Brain pericyte (primary cell): ENCODE measurements at regions not wholly inside any gene's neighbourhood (a gene's known extent, or its start where the extent isn't known, plus 50 kb on each side); places are given as distances from the start of the nearest gene placed in this dataset.

Source experiments
- DNase-seq: peaks from one replicate; pipeline ENCODE4 v3.0.0-alpha.2; 2012; ENCODE audit warnings: low read depth, low spot score

DNA sequence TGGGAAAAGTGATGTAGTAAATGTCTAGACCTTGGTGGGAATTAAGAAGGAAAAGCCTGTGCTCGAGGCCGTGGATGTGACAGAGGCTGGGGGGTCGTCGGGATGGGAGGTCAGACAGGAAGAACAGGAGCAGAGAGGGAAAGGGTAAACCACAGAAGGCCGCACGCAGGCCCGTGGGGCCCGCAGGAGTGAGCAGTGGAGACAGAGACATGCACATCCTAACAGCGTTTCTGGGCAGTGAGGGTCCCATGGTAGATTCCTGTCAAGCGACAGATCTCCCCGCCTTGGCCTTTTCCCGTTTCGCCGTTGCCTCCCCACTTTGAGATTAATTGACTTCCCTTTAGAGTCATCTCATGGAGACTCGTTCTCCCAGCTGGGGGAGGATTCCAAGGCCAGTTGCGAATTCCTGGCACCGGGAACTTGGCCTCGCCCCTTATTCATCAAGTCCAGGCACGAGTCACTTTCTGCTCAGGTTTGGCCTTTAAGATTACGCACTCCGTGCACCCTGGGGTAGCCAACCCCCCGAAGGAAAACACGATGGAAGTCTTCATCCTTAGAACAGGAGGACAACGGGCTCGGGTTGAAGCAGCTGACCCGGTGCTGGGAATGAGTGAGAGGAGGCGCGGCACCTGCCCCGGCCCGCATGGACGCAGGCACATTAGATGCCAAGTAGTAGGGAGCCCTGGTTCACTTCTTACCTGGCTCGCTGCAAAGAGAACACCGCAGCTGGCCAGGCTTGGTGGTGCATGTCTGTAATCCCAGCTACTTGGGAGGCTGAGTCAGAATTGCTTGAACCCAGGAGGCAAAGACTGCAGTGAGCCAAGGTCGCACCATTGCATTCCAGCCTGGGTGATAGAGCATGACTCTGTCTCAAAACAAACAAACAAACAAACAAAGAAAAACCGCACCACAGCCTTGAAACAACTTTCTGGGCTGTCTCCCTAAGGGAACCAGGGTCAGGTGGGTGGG lies 315.2 kb upstream of the SHH start:
- no peak for DNase-seq

- no peak for DNase-seq
Observed at GRCh38 chr7:156125841-156126730, 313.8 kb upstream of the SHH start.

- DNase-seq: no peak
Observed at GRCh38 chr7:156124356-156124755, 312.1 kb upstream of the SHH start.

DNA sequence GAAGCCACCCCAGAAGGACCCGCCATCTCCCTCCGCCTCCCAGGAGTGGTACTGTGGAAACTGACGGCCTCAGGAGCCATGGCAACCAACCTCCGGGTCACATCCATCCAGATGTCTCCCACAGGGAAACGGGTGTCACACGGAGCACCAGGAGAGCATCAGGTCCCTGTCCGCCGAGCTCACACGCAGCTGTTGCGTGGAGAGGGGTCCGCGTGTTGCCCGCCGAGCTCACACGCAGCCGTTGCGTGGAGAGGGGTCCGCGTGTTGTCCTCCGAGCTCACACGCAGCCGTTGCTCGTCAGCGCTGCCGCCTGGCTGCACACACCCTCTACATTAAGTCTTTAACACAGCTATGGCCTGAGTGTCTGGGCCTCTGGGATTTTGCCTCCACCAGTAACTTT lies 311.1 kb upstream of the SHH start:
- DNase-seq: no peak

DNA sequence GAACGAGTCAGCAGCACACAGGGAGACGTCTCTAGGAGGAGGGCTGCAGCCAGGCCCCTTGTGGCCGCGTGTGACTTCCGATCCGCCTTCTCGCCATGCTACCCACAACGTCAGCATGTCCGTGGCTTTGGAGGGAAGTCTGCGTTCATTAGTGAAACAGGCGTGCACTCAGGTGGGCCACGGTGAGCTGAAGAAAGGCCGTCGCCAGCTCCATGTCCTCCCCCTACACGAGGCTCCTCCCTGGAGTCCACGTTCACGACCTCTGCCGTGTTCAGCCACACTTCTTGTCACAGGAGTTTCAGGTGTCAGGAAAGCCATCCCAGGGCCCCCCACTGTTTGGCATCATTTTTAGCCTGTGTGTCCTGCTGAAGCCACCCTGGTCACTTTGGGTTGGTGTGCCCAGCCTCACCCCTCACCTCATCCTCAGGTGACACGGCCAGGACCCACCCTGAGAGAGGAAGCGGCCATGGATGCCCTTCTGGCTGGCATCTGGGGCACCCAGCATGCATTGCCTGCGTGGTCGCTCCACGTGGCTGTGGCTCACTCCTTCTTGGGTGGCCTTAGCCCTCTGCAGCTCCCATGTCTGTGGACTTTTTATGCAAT lies 310.6 kb upstream of the SHH start:
- DNase-seq: no peak

- no peak for DNase-seq
Observed at GRCh38 chr7:156121956-156122355, 309.7 kb upstream of the SHH start.

DNA sequence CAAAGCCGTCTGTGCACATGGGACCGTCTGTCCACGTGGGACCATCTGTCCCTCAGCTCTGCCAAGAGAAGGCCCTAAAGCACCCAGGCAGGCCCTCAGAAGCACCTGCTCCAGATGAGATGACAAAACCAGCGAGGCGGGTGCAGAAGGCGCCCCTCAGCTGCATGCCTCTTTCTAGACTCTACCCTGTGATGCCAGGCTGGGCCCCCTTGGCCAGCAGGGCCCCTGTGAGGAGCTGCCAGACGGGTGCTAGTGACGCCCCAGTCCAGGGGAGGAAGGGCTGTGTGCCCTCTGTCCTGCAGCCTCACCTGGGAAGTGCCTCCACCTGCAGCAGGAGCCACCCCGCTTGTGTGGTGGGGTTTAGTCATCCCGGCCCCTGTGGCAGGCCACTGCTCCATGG lies 309.2 kb upstream of the SHH start:
- no peak for DNase-seq

DNA sequence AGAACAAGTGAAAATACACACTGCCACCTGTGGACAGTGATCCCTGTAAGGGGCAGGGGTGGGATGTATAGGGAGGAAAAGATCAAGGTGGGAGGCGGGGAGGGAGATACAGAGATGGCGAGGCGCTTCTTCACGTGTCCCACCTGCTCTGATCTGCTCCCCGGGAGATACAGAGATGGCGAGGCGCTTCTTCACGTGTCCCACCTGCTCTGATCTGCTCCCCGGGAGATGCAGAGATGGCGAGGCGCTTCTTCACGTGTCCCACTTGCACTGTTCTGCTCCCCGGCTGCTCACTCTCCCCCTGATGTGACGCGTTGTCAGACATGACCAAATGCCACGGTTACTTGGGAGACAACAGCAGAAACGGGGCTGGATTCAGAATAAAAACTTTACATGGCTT lies 308.3 kb upstream of the SHH start:
- no peak for DNase-seq

DNA sequence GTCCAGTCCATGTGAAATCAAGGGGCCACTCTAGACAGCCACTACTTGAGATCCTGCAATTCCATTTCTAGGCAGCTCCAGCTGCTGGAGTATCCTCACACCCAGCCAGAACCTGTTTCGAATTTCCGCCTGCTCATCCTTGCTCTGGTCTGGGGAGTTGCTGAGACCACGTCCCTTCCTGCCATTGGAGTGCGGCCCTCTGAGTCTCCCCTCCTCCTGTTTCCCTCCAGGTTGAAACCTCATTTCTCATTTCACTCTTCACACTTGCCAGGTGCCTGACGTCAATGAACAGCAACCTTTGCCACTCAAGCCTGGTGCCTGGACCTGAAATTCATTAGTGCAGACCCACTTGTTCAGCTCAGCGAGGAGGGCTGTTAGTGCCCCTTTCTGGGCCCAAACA lies 307.5 kb upstream of the SHH start:
- DNase-seq: no peak

DNA sequence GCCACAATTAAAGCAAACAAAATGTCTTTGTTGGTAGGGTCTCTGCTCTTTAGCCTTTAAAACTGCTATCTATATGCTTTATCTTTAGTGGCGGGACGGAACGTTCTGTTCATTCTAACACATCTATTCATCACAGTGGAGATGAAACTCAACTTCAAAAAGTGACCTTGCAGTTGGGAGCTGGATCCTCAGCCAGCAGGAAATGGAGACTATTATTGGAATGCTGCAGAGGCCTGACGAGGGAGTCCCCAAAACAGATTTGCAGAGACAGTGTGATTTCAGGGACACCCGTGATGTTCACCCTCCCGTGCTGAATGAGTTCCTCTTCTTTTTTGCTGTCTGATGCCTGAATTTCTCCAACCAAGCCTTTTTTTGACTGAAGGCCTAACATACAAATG lies 306.0 kb upstream of the SHH start:
- DNase-seq: no peak

- no peak for DNase-seq
Observed at GRCh38 chr7:156117542-156118247, 305.4 kb upstream of the SHH start.

DNA sequence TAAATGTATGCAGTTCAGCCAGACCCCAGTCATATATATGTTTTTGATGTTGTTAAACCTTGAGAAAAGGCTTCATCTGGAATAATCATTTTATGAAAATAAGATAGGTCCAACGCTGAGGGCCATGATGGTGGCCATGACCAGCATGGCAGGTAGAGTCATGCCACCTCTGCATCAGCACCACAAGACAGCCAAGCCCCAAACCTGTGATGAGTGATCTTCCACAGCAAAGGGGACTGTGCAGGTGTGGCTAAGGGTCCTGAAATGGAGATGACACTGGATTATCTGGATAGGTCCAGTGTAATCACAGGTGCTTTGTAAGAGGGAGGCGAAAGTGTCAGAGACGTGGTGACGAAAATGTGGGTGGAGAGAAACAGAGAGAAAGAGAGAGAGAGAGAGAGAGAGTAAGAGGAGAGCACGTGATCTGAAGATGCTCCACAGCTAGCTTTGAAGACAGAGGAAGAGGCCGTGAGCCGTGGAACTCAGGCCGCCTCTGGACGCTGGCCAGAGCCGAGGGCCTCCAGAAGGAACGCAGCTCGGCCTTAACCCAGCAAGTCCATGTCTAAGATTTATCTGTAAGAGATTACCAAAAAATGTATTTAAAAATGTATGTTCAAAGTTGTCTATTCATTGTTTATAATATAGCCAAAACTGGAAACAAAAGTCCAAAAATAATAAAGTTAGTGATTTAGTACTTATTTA lies 304.4 kb upstream of the SHH start:
- DNase-seq: no peak

GRCh38 chr7:156115582-156115981 lies 303.3 kb upstream of the SHH start:
- no peak for DNase-seq

DNA sequence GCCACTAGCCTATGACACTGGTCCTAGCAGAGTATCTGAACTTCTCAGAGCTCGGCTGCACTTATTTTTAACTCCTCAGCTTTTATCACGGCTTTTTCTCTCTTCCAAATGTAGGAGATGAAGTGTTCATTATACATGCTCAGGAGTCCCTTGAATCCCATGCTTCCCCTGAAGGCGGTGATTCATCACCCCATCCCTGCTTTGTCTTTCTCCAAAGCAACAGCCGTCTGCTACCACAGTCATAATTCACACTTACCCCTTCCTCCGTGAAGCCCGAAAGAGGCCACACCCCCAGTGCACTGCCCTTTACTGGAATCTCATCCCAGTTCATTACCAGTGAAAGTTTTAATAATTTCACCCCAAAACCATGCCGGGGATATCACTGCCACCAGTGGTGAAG lies 301.5 kb upstream of the SHH start:
- DNase-seq: no peak

DNA sequence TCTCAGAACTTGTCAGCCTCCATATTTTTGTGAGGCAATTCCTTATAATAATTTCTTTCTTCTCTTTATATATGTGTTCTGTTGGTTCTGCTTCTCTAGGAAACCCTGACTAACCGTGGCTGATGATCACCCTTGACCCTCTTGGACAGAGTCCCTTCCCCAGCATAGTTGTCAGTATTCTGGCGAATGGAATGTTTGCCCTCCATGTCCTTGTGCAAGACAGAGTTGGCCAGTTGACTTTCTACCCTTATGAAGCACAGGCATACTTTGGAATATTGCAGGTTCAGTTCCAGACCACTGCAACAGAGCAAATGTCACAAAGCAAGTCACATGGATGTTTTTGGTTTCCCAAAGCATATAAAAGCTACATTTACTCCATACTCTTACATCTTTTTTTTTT lies 297.7 kb upstream of the SHH start:
- DNase-seq: no peak

GRCh38 chr7:156109076-156109475 lies 296.8 kb upstream of the SHH start:
- no peak for DNase-seq

DNA sequence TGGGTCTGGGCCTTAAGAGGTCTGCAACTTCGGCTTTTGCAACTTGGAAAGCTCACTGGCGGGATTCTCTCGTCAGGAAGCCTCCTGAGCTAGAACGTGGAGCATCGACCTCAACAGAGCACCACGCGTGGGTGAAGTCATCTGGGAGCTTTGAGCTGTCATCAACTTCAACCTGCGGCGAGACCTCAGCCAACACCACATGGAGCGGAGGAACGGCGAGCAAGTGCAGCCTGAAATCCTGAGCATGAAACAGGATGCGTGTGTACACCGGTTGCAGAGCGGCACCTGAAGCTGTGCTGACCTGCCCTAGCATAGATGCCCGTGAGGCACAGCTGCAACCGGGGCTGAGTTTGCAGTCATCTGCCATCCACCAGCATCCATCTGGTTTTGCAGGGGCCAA lies 295.7 kb upstream of the SHH start:
- no peak for DNase-seq

DNA sequence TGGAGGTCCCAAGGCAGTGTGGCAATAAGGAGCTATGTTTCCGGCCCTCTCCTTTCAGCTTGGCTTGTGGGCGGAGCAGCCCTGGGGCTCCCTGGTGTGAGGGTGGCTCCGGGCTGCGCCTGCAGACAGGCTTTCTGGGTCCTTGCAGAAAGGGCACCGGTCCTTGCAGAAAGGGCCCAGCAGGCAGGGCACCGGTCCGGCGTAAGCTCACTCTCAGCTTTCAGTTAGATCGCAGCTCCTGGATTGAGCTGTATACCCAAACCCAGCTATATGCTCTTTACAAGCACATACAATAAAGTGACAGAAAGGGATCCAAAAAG lies 293.8 kb upstream of the SHH start:
- no peak for DNase-seq

DNA sequence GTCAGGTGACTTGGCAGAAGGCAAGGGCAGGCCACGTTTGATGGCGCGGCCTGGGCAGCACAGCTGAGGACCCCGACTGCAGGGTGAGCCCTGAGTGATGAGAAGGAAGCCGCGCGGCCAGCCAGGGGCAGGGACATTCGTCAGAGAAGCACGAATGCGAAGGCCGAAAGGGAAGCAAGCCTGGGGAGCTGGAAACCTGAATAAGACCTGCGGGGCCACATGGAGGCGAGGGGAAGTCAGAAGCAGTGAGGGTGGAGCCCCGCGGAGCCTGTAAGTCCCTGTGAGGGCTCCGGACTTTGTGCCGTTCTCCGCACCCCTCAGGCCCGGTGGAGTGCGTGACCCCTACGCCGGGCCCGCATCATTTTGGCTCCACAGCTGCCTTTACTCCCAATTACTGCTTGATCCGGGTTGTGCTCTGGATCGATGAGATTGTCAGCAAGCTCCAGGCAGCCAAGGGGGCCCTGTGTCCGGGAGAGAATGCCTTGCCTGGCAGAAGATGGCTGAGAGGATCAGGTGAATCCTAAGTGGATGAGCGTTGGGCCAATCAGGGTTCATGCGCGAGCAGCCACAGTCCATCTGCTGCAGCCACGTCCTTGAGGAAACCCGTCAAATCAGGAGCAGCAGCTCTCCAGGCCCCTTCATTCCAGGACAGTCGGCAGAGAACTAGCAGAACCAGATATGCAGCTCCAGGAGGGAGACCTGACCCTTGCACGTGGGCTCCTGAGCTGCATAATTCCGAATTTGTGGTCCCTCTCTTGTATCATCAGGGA lies 293.3 kb upstream of the SHH start:
- no peak for DNase-seq
